ENCODE measurements at regions not wholly inside any gene's neighbourhood (a gene's known extent, or its start where the extent isn't known, plus 50 kb on each side); places are given as distances from the start of the nearest gene placed in this dataset.

GRCh38 chr11:93952082-93952780, 68.9 kb upstream of the HEPHL1 start:
- H3K27me3 ChIP-seq (ENCODE audit: insufficient read depth, low read length): no peaks in the 10 kb centered on the region
- no peak overlapping the region; a peak in 1 of 7 replicates for H3K27ac Mint-ChIP-seq
- H3K4me2 ChIP-seq (ENCODE audit: insufficient read depth, insufficient read length, low read length): no peak overlapping the region
- no peak overlapping the region for H2BK5ac ChIP-seq (ENCODE audit: insufficient read length, low read length)
- H2BK120ac ChIP-seq (ENCODE audit: low read depth, low read length, poor library complexity, severe bottlenecking): no peak overlapping the region
- no peak for DNase-seq
- no CpG with 5 or more reads among the region's 6 CpGs for WGBS (ENCODE audit: extremely low coverage, insufficient read length, low lambda C conversion rate)
- H2AK5ac ChIP-seq (ENCODE audit: insufficient read length, low read length): no peak overlapping the region
- H3K9ac ChIP-seq (ENCODE audit: extremely low read depth, insufficient read length, low read length): no peak overlapping the region
- no peak overlapping the region; the same call in 1 of the 2 replicates for H3K14ac ChIP-seq (ENCODE audit: insufficient read depth, low read length)
- H2BK15ac ChIP-seq (ENCODE audit: low read depth, low read length): no peak overlapping the region
- H3K36me3 Mint-ChIP-seq (ENCODE audit: insufficient read depth in 1 of 3, low read depth in 3 of 3): peaks cover 2 to 14% (median 5%) of the 10 kb centered on the region in 3 experiments; a peak in 4 of 7 replicates
- H2AFZ ChIP-seq (ENCODE audit: low read length): no peak overlapping the region
- no peak overlapping the region for H3K27ac ChIP-seq (ENCODE audit: insufficient read length, low read depth, low read length)
- no peak overlapping the region for H3K4me3 Mint-ChIP-seq
- H3K4me1 Mint-ChIP-seq: peaks cover 0 to 2% of the 10 kb centered on the region in 2 experiments; a peak in 1 of 4 replicates
- no peaks in the 10 kb centered on the region for H3K4me1 ChIP-seq (ENCODE audit: insufficient read depth, low read length)
- H4K8ac ChIP-seq (replicated peaks; ENCODE audit: insufficient read length, low read depth, low read length): no peak overlapping the region
- no peaks in the 10 kb centered on the region for H3K23me2 ChIP-seq (ENCODE audit: insufficient read length, low read depth, low read length, poor library complexity, severe bottlenecking)
- H4K91ac ChIP-seq (ENCODE audit: insufficient read length, low read depth, low read length): no peak overlapping the region
- no peak overlapping the region for H3K56ac ChIP-seq (ENCODE audit: insufficient read length, low read depth, low read length)
- no peak overlapping the region for H3T11ph ChIP-seq (ENCODE audit: low read length)
- H3K23ac ChIP-seq (ENCODE audit: insufficient read length, low read depth, low read length): no peak overlapping the region
- no peaks in the 10 kb centered on the region for H3K9me3 ChIP-seq (ENCODE audit: control insufficient read depth, low read depth, low read length)
- no peaks in the 10 kb centered on the region for H4K20me1 ChIP-seq (ENCODE audit: control insufficient read depth, insufficient read depth, insufficient read length)
- H3K18ac ChIP-seq (ENCODE audit: insufficient read length, low read depth, low read length): no peak overlapping the region
- H3K4ac ChIP-seq (ENCODE audit: low read depth, low read length): no peak overlapping the region
- no peaks in the 10 kb centered on the region for H3K79me2 ChIP-seq (ENCODE audit: insufficient read depth, low read length)
- peaks cover 8 to 10% of the 10 kb centered on the region in 2 experiments; a peak in 4 of 5 replicates for H3K9me3 Mint-ChIP-seq
- H3K27me3 Mint-ChIP-seq (ENCODE audit: low read depth): peaks cover 7% of the 10 kb centered on the region
- no peak overlapping the region for H2BK12ac ChIP-seq (ENCODE audit: insufficient read length, low read depth, low read length)
- no peaks in the 10 kb centered on the region for H3K79me1 ChIP-seq (ENCODE audit: insufficient read depth, low read depth, low read length, poor library complexity, severe bottlenecking)
- no peak for TF ChIP-seq CTCF (conservative IDR thresholded peaks at IDR 0.05)
- no peak overlapping the region for H4K5ac ChIP-seq (ENCODE audit: insufficient read length, low read depth, low read length)
- H2BK20ac ChIP-seq (ENCODE audit: low read depth, low read length, poor library complexity, severe bottlenecking): no peak overlapping the region

Measured in H9 (cell line).